ENCODE measurements at regions not wholly inside any gene's neighbourhood (a gene's known extent, or its start where the extent isn't known, plus 50 kb on each side); places are given as distances from the start of the nearest gene placed in this dataset.
A peak's percentile ranks its signal among the peaks of the same experiment; 100 is the strongest.

DNA sequence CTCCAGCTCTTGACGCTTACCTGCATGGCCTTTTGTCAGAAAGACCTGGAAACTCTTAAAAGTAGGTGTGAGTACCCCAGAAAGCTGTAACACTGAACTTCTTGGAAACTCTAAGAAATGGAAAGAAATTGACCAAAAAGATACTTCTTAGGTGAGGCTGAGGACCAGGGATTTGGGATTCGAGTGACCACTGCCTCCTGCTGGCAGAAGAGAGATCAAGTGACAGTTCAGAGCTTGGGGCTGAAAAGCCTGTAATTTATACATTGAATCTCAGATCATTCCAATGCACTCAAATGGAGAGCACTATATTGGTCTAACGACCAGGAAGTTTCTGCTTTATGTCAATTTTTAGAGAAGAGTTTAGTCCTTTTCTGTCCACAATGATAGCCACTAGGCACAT is 204.6 kb downstream of the PDGFRA start:
- no peak overlapping the region for H3K4me3 Mint-ChIP-seq
- H3K4me1 ChIP-seq (ENCODE audit: control insufficient read depth in 2 of 2, insufficient read depth in 2 of 2, low read length in 2 of 2): no peaks in the 10 kb centered on the region
- intact Hi-C loops (cut with micrococcal nuclease): no loop called here

GRCh38 chr4:54439831-54440243 is 210.7 kb downstream of the PDGFRA start:
- Histone ChIP-seq H3K79me2 (ENCODE audit: control insufficient read depth, insufficient read depth, low read length) (no peaks in the 10 kb centered on the region), H2AFZ (ENCODE audit: insufficient read depth, low read depth, low read length, poor library complexity, severe bottlenecking) (no peak overlapping the region), H3K27ac (ENCODE audit: low read length in 2 of 2) (no peak overlapping the region), H3K27me3 (replicated peaks in 1 of 4; ENCODE audit: control extremely low read depth in 1 of 4, control insufficient read depth in 3 of 4, insufficient read depth in 4 of 4, low read length in 3 of 4) (no peaks in the 10 kb centered on the region), H3K9me3 (ENCODE audit: control extremely low read depth in 1 of 3, control insufficient read depth in 2 of 3, insufficient read depth in 1 of 3, low read length in 2 of 3) (no peaks in the 10 kb centered on the region), H3K9ac (ENCODE audit: low read length) (no peak overlapping the region), H3K4me2 (replicated peaks; ENCODE audit: low read depth, low read length, poor library complexity, severe bottlenecking) (peak overlapping the region; percentile 26), H3K4me3 (ENCODE audit: control extremely low read depth in 1 of 5, extremely low read depth in 1 of 5, insufficient read depth in 1 of 5, low read depth in 2 of 5, low read length in 4 of 5) (no peak overlapping the region), H4K20me1 (ENCODE audit: control insufficient read depth, insufficient read depth, low read length, poor library complexity, severe bottlenecking) (no peaks in the 10 kb centered on the region), H3K4me1 (ENCODE audit: control insufficient read depth in 2 of 2, insufficient read depth in 2 of 2, low read length in 2 of 2) (no peaks in the 10 kb centered on the region), H3K36me3 (replicated peaks in 1 of 2; ENCODE audit: control extremely low read depth in 1 of 2, control insufficient read depth in 1 of 2, extremely low read depth in 1 of 2, insufficient read depth in 2 of 2, low read length in 1 of 2) (no peaks in the 10 kb centered on the region)
- WGBS (ENCODE audit: insufficient coverage): 0% methylated on average over 1 of the region's 6 CpGs
- no peak overlapping the region for H3K4me3 Mint-ChIP-seq
- ATAC-seq (ENCODE audit: low read depth) (peak; percentile 21), DNase-seq (peak; percentile 2)
- TF ChIP-seq EZH2 (IDR thresholded peaks at IDR 0.05; ENCODE audit: borderline replicate concordance, insufficient read depth, low read depth, low read length, poor library complexity, severe bottlenecking): no peak
- no peak for TF ChIP-seq CTCF (IDR thresholded peaks at IDR 0.05)
- CTCF ChIA-PET: interaction anchor here (0.6 to 1.3 kb wide), 2 partner anchors 116 to 524 kb away, joined by 3 to 4 read pairs; no protein-coding TSS in a partner anchor
- no peaks in the 10 kb centered on the region for H3K9me3 Mint-ChIP-seq (ENCODE audit: insufficient read depth)
- POLR2A ChIA-PET: no interaction called here
- no peaks in the 10 kb centered on the region for H3K4me1 Mint-ChIP-seq
- intact Hi-C loops (cut with micrococcal nuclease): no loop called here
- no peak overlapping the region for H3K27ac Mint-ChIP-seq
- H3K27me3 Mint-ChIP-seq: peaks cover 28% of the 10 kb centered on the region

More for the DNA sequence above, 204.6 kb downstream of the PDGFRA start:
- H3K27me3 ChIP-seq (replicated peaks in 1 of 4; ENCODE audit: control extremely low read depth in 1 of 4, control insufficient read depth in 3 of 4, insufficient read depth in 4 of 4, low read length in 3 of 4): no peaks in the 10 kb centered on the region
- POLR2A ChIA-PET: no interaction called here
- no peak for TF ChIP-seq EZH2 (IDR thresholded peaks at IDR 0.05; ENCODE audit: borderline replicate concordance, insufficient read depth, low read depth, low read length, poor library complexity, severe bottlenecking)
- no peak for TF ChIP-seq CTCF (IDR thresholded peaks at IDR 0.05)
- ATAC-seq (ENCODE audit: low read depth): no peak
- H2AFZ ChIP-seq (ENCODE audit: insufficient read depth, low read depth, low read length, poor library complexity, severe bottlenecking): no peak overlapping the region
- no peaks in the 10 kb centered on the region for H3K36me3 ChIP-seq (replicated peaks in 1 of 2; ENCODE audit: control extremely low read depth in 1 of 2, control insufficient read depth in 1 of 2, extremely low read depth in 1 of 2, insufficient read depth in 2 of 2, low read length in 1 of 2)
- no peak for DNase-seq
- no peaks in the 10 kb centered on the region for H3K79me2 ChIP-seq (ENCODE audit: control insufficient read depth, insufficient read depth, low read length)
- no peak overlapping the region for H3K4me2 ChIP-seq (replicated peaks; ENCODE audit: low read depth, low read length, poor library complexity, severe bottlenecking)
- H3K9me3 ChIP-seq (ENCODE audit: control extremely low read depth in 1 of 3, control insufficient read depth in 2 of 3, insufficient read depth in 1 of 3, low read length in 2 of 3): no peaks in the 10 kb centered on the region
- no CpG with 5 or more reads among the region's 3 CpGs for WGBS (ENCODE audit: insufficient coverage)
- H4K20me1 ChIP-seq (ENCODE audit: control insufficient read depth, insufficient read depth, low read length, poor library complexity, severe bottlenecking): no peaks in the 10 kb centered on the region
- peaks cover 25% of the 10 kb centered on the region for H3K27me3 Mint-ChIP-seq
- CTCF ChIA-PET: no interaction called here
- H3K9me3 Mint-ChIP-seq (ENCODE audit: insufficient read depth): no peaks in the 10 kb centered on the region
- no peak overlapping the region for H3K27ac Mint-ChIP-seq
- H3K4me1 Mint-ChIP-seq: no peaks in the 10 kb centered on the region
- H3K27ac ChIP-seq (ENCODE audit: low read length in 2 of 2): no peak overlapping the region
- H3K4me3 ChIP-seq (ENCODE audit: control extremely low read depth in 1 of 5, extremely low read depth in 1 of 5, insufficient read depth in 1 of 5, low read depth in 2 of 5, low read length in 4 of 5): no peak overlapping the region
- H3K9ac ChIP-seq (ENCODE audit: low read length): no peak overlapping the region

Data from B cell (primary cell).